Thoracic aorta (tissue), 2 donors: ENCODE measurements at regions not wholly inside any gene's neighbourhood (a gene's known extent, or its start where the extent isn't known, plus 50 kb on each side); places are given as distances from the start of the nearest gene placed in this dataset.

ENCODE experiments used
- ATAC-seq: fragments of 150-250 bp; one replicate; pipeline ENCODE4 v1.8.0; 2017; ENCODE audit warnings: low read depth; ENCODE audit not compliant: insufficient number of reproducible peaks, low FRiP score
- DNase-seq: peaks from one replicate; pipeline ENCODE4 v3.0.0-alpha.2; 2020; ENCODE audit warnings: low spot score
- H3K27ac ChIP-seq, 2 donors: fragments of 200-600 bp; sonication (generic); 1 replicate in 1 of 2; 2 replicates in 1 of 2; pipeline ENCODE4 v1.5.1; 2016; ENCODE audit warnings: mild to moderate bottlenecking in 2 of 2, moderate library complexity in 2 of 2
- H3K27me3 ChIP-seq: fragments of 200-600 bp; sonication (generic); replicated peaks from 2 replicates; pipeline ENCODE4 v1.6.0; 2016; ENCODE audit warnings: mild to moderate bottlenecking; ENCODE audit not compliant: insufficient read depth
- H3K36me3 ChIP-seq: fragments of 200-600 bp; sonication (generic); one replicate; pipeline ENCODE4 v1.5.1; 2016
- H3K4me1 ChIP-seq, 2 donors: fragments of 200-600 bp; sonication (generic); 1 replicate in 1 of 2; 2 replicates in 1 of 2; pipeline versions ENCODE4 v1.5.1 to v1.6.0; 2016; ENCODE audit warnings: low read depth in 2 of 2, mild to moderate bottlenecking in 1 of 2; ENCODE audit not compliant: control insufficient read depth in 1 of 2
- H3K4me3 ChIP-seq: fragments of 200-600 bp; sonication (generic); 2 replicates; pipeline ENCODE4 v1.5.1; 2016; ENCODE audit warnings: mild to moderate bottlenecking
- H3K9me3 ChIP-seq: fragments of 200-600 bp; sonication (generic); 2 replicates; pipeline ENCODE4 v1.5.1; 2016
- CTCF ChIP-seq: fragments of 200-600 bp; sonication (generic); IDR thresholded peaks from one replicate; pipeline ENCODE4 v1.5.1; 2019; ENCODE audit warnings: antibody characterized with exemption

DNA sequence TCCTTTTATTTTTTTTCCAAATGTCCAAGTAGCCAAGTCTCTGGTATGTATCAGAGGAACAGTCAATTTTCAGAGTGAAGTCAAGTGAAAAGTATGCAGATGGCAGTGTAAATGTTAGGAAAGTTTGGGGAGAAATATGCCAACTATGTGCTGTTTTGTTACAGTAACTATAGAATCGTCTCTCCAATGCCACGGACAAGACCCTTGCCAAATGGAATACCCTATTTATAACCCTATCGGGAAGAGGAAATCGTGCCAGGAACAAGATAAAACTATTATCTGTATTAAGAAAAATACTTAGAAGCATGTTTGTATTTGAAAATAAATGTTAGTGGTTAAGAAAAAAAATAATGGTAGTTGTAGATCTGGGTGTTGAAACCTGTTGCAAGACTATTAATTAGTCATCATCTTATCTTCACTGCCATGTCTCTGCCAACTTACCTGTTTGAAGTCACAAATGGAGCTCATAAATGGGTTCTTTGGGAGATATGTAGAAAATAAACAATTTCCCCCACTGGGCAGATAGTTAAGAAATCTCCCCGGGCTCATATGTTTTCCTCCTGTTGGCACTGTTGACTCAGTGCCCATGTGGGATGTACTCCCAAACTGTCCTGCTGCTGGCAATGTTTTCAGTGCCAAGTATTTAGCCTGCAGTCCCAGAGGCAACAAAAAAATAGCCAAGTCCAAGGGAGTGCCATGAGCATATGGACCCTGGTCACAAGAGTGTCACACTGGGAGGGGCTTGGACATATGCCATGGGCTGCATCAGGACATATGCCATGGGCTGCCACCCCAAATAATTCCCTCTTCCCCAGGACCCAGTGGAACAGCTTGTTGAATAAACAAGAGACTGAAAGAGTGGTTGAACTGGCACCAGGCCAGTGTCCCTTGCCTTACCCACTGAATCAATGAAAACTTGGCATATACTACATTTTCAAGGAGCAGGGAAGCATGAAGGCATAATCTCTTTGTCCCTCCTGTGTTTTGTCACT, 366.9 kb downstream of the OSR1 start:
- ATAC-seq, result no peak
- Histone ChIP-seq H3K27me3 (no peaks in the 10 kb centered on the region), H3K27ac (peak overlapping the region; percentile 28 to 33), H3K36me3 (no peaks in the 10 kb centered on the region), H3K9me3 (no peaks in the 10 kb centered on the region), H3K4me1 (peaks cover 21 to 40% of the 10 kb centered on the region in 2 donors), H3K4me3 (no peak overlapping the region)
- TF ChIP-seq CTCF, result no peak
- DNase-seq, result no peak

DNA sequence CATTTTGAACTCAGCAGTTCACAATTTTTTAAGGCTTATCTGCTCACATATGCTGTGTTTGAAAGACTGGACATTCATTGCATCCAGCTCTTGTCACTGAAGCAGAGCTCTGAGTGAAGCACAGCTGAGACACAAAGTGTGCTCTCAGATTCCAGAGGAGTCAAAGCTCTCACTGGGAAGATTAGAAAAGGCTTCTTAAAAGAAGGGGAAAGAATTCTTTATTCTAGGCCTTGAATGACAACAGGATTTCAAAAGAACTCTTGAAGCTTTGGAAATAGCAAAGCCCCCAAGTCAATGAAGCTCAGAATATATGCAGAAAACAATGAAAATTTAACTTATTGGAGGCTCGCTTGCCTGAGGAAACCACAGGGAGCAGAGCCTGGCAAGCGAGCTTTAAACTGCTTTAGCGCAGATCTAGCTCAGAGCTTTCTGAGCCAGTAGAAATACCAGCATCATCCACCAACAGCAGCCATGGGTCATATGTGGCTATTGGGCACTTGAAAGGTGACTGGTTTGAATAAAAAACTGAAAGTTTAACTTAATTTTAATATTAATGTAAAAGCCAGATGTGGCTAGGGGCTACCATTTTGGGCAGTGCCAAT, 369.7 kb downstream of the OSR1 start:
- DNase-seq (no peak), ATAC-seq (no peak)
- Histone ChIP-seq H3K4me1 (peaks cover 21 to 40% of the 10 kb centered on the region in 2 donors), H3K27me3 (no peaks in the 10 kb centered on the region), H3K27ac (no peak overlapping the region), H3K4me3 (no peak overlapping the region), H3K36me3 (no peaks in the 10 kb centered on the region), H3K9me3 (no peaks in the 10 kb centered on the region)
- TF ChIP-seq CTCF, result no peak

GRCh38 chr2:18987592-18988073, 370.8 kb downstream of the OSR1 start:
- H3K27me3 ChIP-seq, result no peaks in the 10 kb centered on the region
- ATAC-seq (no peak), DNase-seq (peak; percentile 63)
- no peaks in the 10 kb centered on the region for H3K9me3 ChIP-seq
- no peak for TF ChIP-seq CTCF
- H3K36me3 ChIP-seq, result no peaks in the 10 kb centered on the region
- no peak overlapping the region for H3K4me3 ChIP-seq
- no peak overlapping the region for H3K27ac ChIP-seq
- H3K4me1 ChIP-seq, result peaks cover 21 to 40% of the 10 kb centered on the region in 2 donors

- H3K27me3 ChIP-seq, result no peaks in the 10 kb centered on the region
- H3K27ac ChIP-seq, result no peak overlapping the region
- ATAC-seq, result no peak
- DNase-seq, result no peak
- no peaks in the 10 kb centered on the region for H3K9me3 ChIP-seq
- H3K36me3 ChIP-seq, result no peaks in the 10 kb centered on the region
- no peak for TF ChIP-seq CTCF
- H3K4me1 ChIP-seq, result peaks cover 18 to 38% of the 10 kb centered on the region in 2 donors
- no peak overlapping the region for H3K4me3 ChIP-seq
Observed at GRCh38 chr2:18987016-18987415, 371.4 kb downstream of the OSR1 start.

GRCh38 chr2:18986046-18986445, 372.4 kb downstream of the OSR1 start:
- no peak overlapping the region for H3K4me3 ChIP-seq
- no peaks in the 10 kb centered on the region for H3K9me3 ChIP-seq

More at GRCh38 chr2:18986046-18986445, 372.4 kb downstream of the OSR1 start:
- TF ChIP-seq CTCF, result no peak
- Histone ChIP-seq H3K4me1 (peaks cover 13 to 35% of the 10 kb centered on the region in 2 donors), H3K27me3 (no peaks in the 10 kb centered on the region), H3K36me3 (no peaks in the 10 kb centered on the region), H3K27ac (no peak overlapping the region)
- DNase-seq (no peak), ATAC-seq (no peak)
